MM.1S (cell line): ENCODE measurements at regions not wholly inside any gene's neighbourhood (a gene's known extent, or its start where the extent isn't known, plus 50 kb on each side); places are given as distances from the start of the nearest gene placed in this dataset.

ENCODE experiments used
- CTCF ChIP-seq: fragments of 300-600 bp; sonication (generic); IDR thresholded peaks from 2 replicates; pipeline ENCODE4 v1.5.1; 2016; ENCODE audit warnings: antibody characterized with exemption, low read length, mixed read lengths
- EZH2 ChIP-seq: fragments of 300-600 bp; sonication (generic); optimal IDR thresholded peaks from 2 replicates; pipeline ENCODE3; 2017; ENCODE audit warnings: low read depth, mild to moderate bottlenecking, antibody characterized with exemption, low read length, mixed read lengths
- EZH2phosphoT487 ChIP-seq: fragments of 300-600 bp; sonication (generic); IDR thresholded peaks from 2 replicates; pipeline ENCODE4 v1.6.1; 2018; ENCODE audit warnings: antibody characterized with exemption, low read length

- no peak for TF ChIP-seq CTCF
- TF ChIP-seq EZH2: no peak
- TF ChIP-seq EZH2phosphoT487: no peak
Measured at GRCh38 chr5:100755435-100755834, 147.6 kb downstream of the ST8SIA4 start.
